ENCODE measurements at regions not wholly inside any gene's neighbourhood (a gene's known extent, or its start where the extent isn't known, plus 50 kb on each side); places are given as distances from the start of the nearest gene placed in this dataset.

- Mint-ChIP-seq H3K27ac (no peak overlapping the region), H3K27me3 (ENCODE audit: low read depth in 3 of 3) (peaks cover 7% of the 10 kb centered on the region in 3 donors), H3K4me3 (no peak overlapping the region), H3K4me1 (peaks cover 14% of the 10 kb centered on the region), H3K9me3 (peaks cover 0 to 5% (median 3%) of the 10 kb centered on the region in 7 donors), H3K36me3 (no peaks in the 10 kb centered on the region)
- WGBS (ENCODE audit: insufficient coverage): no CpG with 5 or more reads among the region's 3 CpGs
- Histone ChIP-seq H2AFZ (ENCODE audit: insufficient read depth, low read depth, low read length, poor library complexity, severe bottlenecking) (no peak overlapping the region), H3K4me3 (replicated peaks in 1 of 3; ENCODE audit: low read depth in 2 of 3, low read length in 3 of 3) (no peak overlapping the region), H3K79me2 (ENCODE audit: insufficient read depth, low read length) (no peaks in the 10 kb centered on the region), H3K27ac (ENCODE audit: low read depth in 1 of 2, low read length in 2 of 2) (no peak overlapping the region), H3K36me3 (replicated peaks in 1 of 2; ENCODE audit: control insufficient read depth in 1 of 2, insufficient read depth in 2 of 2, low read length in 2 of 2) (no peaks in the 10 kb centered on the region), H4K20me1 (ENCODE audit: insufficient read depth, low read length) (no peaks in the 10 kb centered on the region), H3K4me2 (replicated peaks; ENCODE audit: extremely low read depth, low read length, poor library complexity, severe bottlenecking) (no peak overlapping the region), H3K27me3 (ENCODE audit: control insufficient read depth in 2 of 2, insufficient read depth in 2 of 2, low read length in 2 of 2) (no peaks in the 10 kb centered on the region), H3K4me1 (ENCODE audit: control insufficient read depth in 1 of 2, insufficient read depth in 2 of 2, low read length in 2 of 2) (peaks cover 4 to 6% of the 10 kb centered on the region in 2 donors), H3K9ac (ENCODE audit: insufficient read depth, low read length, poor library complexity, severe bottlenecking) (no peak overlapping the region), H3K9me3 (replicated peaks in 1 of 2; ENCODE audit: control insufficient read depth in 1 of 2, insufficient read depth in 1 of 2, low read length in 2 of 2) (no peaks in the 10 kb centered on the region)
- DNase-seq: no peak
- TF ChIP-seq CTCF (IDR thresholded peaks at IDR 0.05): no peak
- intact Hi-C loops (cut with micrococcal nuclease): no loop called here
Observed at GRCh38 chr2:217497843-217498377, 504.9 kb downstream of the TNS1 start.

- H3K27ac Mint-ChIP-seq: no peak overlapping the region
- no peaks in the 10 kb centered on the region for H3K36me3 Mint-ChIP-seq
- no peaks in the 10 kb centered on the region for H3K9me3 ChIP-seq (replicated peaks in 1 of 2; ENCODE audit: control insufficient read depth in 1 of 2, insufficient read depth in 1 of 2, low read length in 2 of 2)
- no peaks in the 10 kb centered on the region for H4K20me1 ChIP-seq (ENCODE audit: insufficient read depth, low read length)
- no peaks in the 10 kb centered on the region for H3K79me2 ChIP-seq (ENCODE audit: insufficient read depth, low read length)
- no peak overlapping the region for H3K4me3 Mint-ChIP-seq
- no peak for TF ChIP-seq CTCF (IDR thresholded peaks at IDR 0.05)
- peaks cover 4 to 10% (median 7%) of the 10 kb centered on the region in 3 donors for H3K27me3 Mint-ChIP-seq (ENCODE audit: low read depth in 3 of 3)
- intact Hi-C loops (cut with micrococcal nuclease): no loop called here
- H3K36me3 ChIP-seq (replicated peaks in 1 of 2; ENCODE audit: control insufficient read depth in 1 of 2, insufficient read depth in 2 of 2, low read length in 2 of 2): no peaks in the 10 kb centered on the region
- peaks cover 0 to 5% (median 3%) of the 10 kb centered on the region in 7 donors for H3K9me3 Mint-ChIP-seq
- peaks cover 28% of the 10 kb centered on the region for H3K4me1 Mint-ChIP-seq
- H2AFZ ChIP-seq (ENCODE audit: insufficient read depth, low read depth, low read length, poor library complexity, severe bottlenecking): no peak overlapping the region
- no peaks in the 10 kb centered on the region for H3K27me3 ChIP-seq (ENCODE audit: control insufficient read depth in 2 of 2, insufficient read depth in 2 of 2, low read length in 2 of 2)
- peaks cover 4 to 6% of the 10 kb centered on the region in 2 donors for H3K4me1 ChIP-seq (ENCODE audit: control insufficient read depth in 1 of 2, insufficient read depth in 2 of 2, low read length in 2 of 2)
- no peak overlapping the region for H3K4me2 ChIP-seq (replicated peaks; ENCODE audit: extremely low read depth, low read length, poor library complexity, severe bottlenecking)
- H3K27ac ChIP-seq (ENCODE audit: low read depth in 1 of 2, low read length in 2 of 2): no peak overlapping the region
- no peak overlapping the region for H3K4me3 ChIP-seq (replicated peaks in 1 of 3; ENCODE audit: low read depth in 2 of 3, low read length in 3 of 3)
- no peak overlapping the region for H3K9ac ChIP-seq (ENCODE audit: insufficient read depth, low read length, poor library complexity, severe bottlenecking)
- no CpG with 5 or more reads among the region's 4 CpGs for WGBS (ENCODE audit: insufficient coverage)
- DNase-seq: no peak
Observed at GRCh38 chr2:217494557-217494956, 508.2 kb downstream of the TNS1 start.

Data from CD14-positive monocyte (primary cell).